Esophagus squamous epithelium (tissue), 4 donors: ENCODE measurements at regions not wholly inside any gene's neighbourhood (a gene's known extent, or its start where the extent isn't known, plus 50 kb on each side); places are given as distances from the start of the nearest gene placed in this dataset.
A peak's percentile ranks its signal among the peaks of the same experiment; 100 is the strongest.

Experiments used
- POLR2A ChIP-seq, 4 donors: fragments of 450-650 bp; IDR thresholded peaks; one replicate each; pipeline ENCODE4 v1.6.1; 2017; ENCODE audit warnings: antibody characterized with exemption in 4 of 4, mild to moderate bottlenecking in 4 of 4, moderate library complexity in 3 of 4
- TF ChIP-seq, protein P1 (sequence below), 6 experiments: fragments of 450-650 bp in 4 of 6; fragments of 200-600 bp in 2 of 6; sonication (generic) in 2 of 6; IDR thresholded peaks; one replicate each; pipeline ENCODE4 v1.5.1; 2016 to 2019; ENCODE audit warnings: antibody characterized with exemption in 6 of 6, mild to moderate bottlenecking in 4 of 6, moderate library complexity in 4 of 6

DNA sequence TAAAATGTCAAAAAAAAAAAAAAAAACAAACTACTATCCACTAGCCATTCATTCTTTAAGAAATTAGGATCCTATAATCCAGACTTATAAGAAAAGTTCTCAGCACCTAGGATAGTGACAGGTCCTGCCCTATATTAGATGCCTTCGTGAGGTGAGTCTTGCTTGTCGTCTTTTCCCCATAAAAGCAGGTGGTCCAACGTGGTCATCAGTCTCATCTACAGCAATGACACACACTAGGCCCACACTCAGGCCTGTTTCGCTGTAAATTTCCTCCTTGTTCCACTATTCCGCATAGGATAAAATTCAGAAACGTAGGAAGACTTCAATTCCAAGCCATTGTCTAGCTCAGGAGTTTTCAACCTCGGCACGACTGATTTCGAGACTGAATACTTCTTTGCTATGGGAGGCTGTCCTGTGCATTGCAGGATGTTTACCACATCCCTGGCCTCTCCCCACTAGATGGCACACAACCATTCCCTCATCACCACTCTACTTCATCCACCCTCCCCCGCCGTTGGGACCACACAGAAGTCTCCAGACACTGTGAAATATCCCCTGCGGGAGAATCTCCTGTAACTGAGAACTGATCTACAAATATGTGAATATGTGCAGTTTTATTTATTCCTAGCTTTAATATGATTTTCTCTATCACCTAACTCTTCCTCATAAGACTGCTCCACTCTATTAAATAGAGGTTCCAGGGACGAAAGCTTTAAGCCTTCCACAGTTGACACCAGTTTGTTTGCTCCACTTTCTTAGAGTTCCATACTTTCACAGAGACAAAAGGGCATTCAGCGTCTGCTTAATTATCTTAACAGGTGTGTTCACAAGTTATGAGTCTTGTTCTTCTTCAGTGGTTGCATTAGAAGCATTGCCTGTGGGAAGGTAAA is 346.3 kb downstream of the BMP2 start:
- TF ChIP-seq, protein P1, sequence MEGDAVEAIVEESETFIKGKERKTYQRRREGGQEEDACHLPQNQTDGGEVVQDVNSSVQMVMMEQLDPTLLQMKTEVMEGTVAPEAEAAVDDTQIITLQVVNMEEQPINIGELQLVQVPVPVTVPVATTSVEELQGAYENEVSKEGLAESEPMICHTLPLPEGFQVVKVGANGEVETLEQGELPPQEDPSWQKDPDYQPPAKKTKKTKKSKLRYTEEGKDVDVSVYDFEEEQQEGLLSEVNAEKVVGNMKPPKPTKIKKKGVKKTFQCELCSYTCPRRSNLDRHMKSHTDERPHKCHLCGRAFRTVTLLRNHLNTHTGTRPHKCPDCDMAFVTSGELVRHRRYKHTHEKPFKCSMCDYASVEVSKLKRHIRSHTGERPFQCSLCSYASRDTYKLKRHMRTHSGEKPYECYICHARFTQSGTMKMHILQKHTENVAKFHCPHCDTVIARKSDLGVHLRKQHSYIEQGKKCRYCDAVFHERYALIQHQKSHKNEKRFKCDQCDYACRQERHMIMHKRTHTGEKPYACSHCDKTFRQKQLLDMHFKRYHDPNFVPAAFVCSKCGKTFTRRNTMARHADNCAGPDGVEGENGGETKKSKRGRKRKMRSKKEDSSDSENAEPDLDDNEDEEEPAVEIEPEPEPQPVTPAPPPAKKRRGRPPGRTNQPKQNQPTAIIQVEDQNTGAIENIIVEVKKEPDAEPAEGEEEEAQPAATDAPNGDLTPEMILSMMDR (IDR thresholded peaks at IDR 0.05): peak in 4 of 6 experiments; percentile 5 to 43 (median 14)
- no peak for TF ChIP-seq POLR2A (IDR thresholded peaks at IDR 0.05)
